ENCODE measurements at regions not wholly inside any gene's neighbourhood (a gene's known extent, or its start where the extent isn't known, plus 50 kb on each side); places are given as distances from the start of the nearest gene placed in this dataset.
"Not testable (repeated sequence)": the region's sequence is repeated elsewhere in the genome, so short reads cannot be mapped to it uniquely, and the experiment has no call there.

GRCh38 chr3:177713928-177714900 is 516.9 kb upstream of the TBL1XR1 start:
- H3K27ac ChIP-seq: no peak overlapping the region
- H3K4me3 ChIP-seq (ENCODE audit: low read depth in 1 of 2, low read length in 1 of 2): no peak overlapping the region
- H3K27me3 ChIP-seq: no peaks in the 10 kb centered on the region
- H3K4me1 ChIP-seq (ENCODE audit: control insufficient read depth in 1 of 2, insufficient read depth in 1 of 2, low read depth in 1 of 2, low read length in 1 of 2): peaks cover 7 to 10% of the 10 kb centered on the region in 2 experiments
- TF ChIP-seq CTCF (IDR thresholded peaks at IDR 0.05): no peak
- no peaks in the 10 kb centered on the region for H3K9me3 ChIP-seq
- no peaks in the 10 kb centered on the region for H3K36me3 ChIP-seq

DNA sequence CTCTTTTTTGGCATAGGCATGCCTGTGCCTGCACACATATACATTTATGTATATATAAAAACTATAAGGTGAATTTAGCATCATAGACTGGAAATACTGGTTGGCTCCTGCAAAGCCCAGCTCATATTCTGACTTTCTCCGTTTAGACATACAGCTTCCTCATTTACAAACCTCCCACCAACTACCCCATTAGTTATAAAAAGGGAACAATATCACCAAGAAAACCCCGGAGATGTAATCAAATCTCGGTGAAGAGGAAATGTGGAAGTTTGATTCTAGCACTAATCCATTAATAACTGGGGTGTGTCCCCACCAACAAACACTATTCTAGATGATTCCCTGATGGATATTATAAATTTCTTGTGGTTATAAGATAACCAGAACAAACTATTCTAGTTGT is 517.7 kb upstream of the TBL1XR1 start:
- H3K27ac ChIP-seq: no peak overlapping the region
- no peak overlapping the region for H3K4me3 ChIP-seq (ENCODE audit: low read depth in 1 of 2, low read length in 1 of 2)
- no peaks in the 10 kb centered on the region for H3K36me3 ChIP-seq
- no peaks in the 10 kb centered on the region for H3K9me3 ChIP-seq
- peaks cover 7 to 10% of the 10 kb centered on the region in 2 experiments for H3K4me1 ChIP-seq (ENCODE audit: control insufficient read depth in 1 of 2, insufficient read depth in 1 of 2, low read depth in 1 of 2, low read length in 1 of 2)
- TF ChIP-seq CTCF (IDR thresholded peaks at IDR 0.05): no peak
- H3K27me3 ChIP-seq: no peaks in the 10 kb centered on the region

DNA sequence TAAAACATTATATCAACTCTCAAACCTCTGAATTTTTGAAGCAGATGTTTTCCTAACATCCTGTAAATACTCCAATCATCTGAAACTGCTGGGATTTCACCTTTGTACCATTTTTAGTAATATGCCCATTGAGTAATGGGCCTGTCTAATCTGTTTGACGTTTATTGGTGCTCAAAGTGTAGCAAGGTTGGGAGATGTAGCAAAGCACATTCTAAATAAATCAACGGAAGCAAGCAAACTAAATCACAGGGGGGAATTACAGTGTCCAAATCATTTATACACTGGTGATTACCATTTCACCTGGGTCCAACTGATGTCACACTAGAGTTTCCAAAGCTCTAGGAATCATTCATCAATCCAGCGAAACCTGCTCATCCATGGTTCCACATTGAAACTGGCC is 518.7 kb upstream of the TBL1XR1 start:
- H3K9me3 ChIP-seq: no peaks in the 10 kb centered on the region
- TF ChIP-seq CTCF (IDR thresholded peaks at IDR 0.05): no peak
- no peaks in the 10 kb centered on the region for H3K36me3 ChIP-seq
- no peak overlapping the region for H3K4me3 ChIP-seq (ENCODE audit: low read depth in 1 of 2, low read length in 1 of 2)
- H3K27me3 ChIP-seq: no peaks in the 10 kb centered on the region
- no peak overlapping the region for H3K27ac ChIP-seq
- H3K4me1 ChIP-seq (ENCODE audit: control insufficient read depth in 1 of 2, insufficient read depth in 1 of 2, low read depth in 1 of 2, low read length in 1 of 2): peaks cover 7 to 10% of the 10 kb centered on the region in 2 experiments

DNA sequence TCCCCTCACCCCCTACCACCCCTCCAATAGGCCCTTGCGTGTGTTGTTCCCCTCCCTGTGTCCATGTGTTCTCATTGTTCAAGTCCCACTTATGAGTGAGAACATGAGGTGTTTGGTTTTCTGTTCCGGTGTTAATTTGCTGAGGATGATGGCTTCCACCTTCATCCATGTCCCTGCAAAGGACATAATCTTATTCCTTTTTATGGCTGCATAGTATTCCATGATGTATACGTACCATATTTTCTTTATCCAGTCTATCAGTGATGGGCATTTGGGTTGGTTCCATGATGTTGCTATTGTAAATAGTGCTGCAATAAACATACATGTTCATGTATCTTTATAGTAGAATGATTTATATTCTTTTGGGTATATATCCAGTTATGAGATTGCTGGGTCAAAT is 523.6 kb upstream of the TBL1XR1 start:
- H3K4me1 ChIP-seq (ENCODE audit: control insufficient read depth in 1 of 2, insufficient read depth in 1 of 2, low read depth in 1 of 2, low read length in 1 of 2): peaks cover 26 to 32% of the 10 kb centered on the region in 2 experiments
- not testable (repeated sequence) for H3K9me3 ChIP-seq; H3K27me3 ChIP-seq; H3K27ac ChIP-seq; H3K36me3 ChIP-seq; H3K4me3 ChIP-seq (ENCODE audit: low read depth in 1 of 2, low read length in 1 of 2)

DNA sequence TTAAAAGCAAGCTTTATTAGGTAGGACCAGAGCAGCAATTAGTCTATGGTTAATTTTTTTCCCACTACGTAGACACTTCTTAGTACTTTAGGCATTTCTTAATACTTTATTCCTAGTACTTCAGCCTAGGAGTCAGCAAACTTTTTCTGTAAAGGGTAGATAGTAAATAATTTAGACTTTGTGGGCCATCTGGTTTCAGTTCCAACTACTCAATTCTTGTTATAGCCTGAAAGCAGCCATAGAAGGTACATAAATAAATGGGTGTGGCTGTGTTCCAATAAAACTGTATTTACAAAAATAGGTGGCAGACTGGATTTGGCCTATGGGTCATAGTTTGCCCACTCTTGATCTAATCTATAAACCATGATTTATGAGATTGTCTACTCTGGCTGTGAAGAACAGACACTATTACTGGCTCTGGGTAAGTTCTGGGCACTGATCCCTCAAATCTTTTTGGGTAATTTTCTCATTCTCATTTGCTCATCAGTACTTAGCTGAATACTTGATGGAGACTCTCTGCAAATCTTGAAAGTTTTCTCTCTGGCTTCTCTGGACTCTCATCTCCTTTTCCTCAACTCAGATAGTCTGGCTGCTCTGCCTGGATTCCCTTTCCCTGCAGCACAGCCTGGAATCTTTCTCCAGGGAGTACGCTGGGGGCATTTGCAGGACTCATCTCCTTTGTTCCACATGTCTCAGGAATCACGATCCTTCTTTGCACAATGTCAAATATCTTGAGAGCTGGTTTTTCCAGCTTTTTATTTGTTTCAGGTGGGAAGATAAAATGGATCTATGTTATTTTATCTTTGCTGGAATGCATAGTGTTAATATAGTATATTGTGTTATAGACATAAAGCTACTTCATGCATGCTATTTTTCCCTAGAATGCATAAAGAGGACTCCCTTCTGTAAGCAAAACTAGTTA is 524.8 kb upstream of the TBL1XR1 start:
- no peaks in the 10 kb centered on the region for H3K9me3 ChIP-seq
- peaks cover 26 to 33% of the 10 kb centered on the region in 2 experiments for H3K4me1 ChIP-seq (ENCODE audit: control insufficient read depth in 1 of 2, insufficient read depth in 1 of 2, low read depth in 1 of 2, low read length in 1 of 2)
- H3K27ac ChIP-seq: no peak overlapping the region
- H3K4me3 ChIP-seq (ENCODE audit: low read depth in 1 of 2, low read length in 1 of 2): no peak overlapping the region
- H3K36me3 ChIP-seq: no peaks in the 10 kb centered on the region
- H3K27me3 ChIP-seq: no peaks in the 10 kb centered on the region
- no peak for TF ChIP-seq CTCF (IDR thresholded peaks at IDR 0.05)
